IMR-90 (cell line): ENCODE measurements at regions not wholly inside any gene's neighbourhood (a gene's known extent, or its start where the extent isn't known, plus 50 kb on each side); places are given as distances from the start of the nearest gene placed in this dataset.

Source experiments
- ATAC-seq: fragments of 200-7000 bp; cut with Tn5 transposase; 2 replicates; pipeline ENCODE4 v1.9.1; 2020; ENCODE audit warnings: low read depth, mild to moderate bottlenecking, moderate library complexity
- BruUV-seq: library from RNA; stranded (reverse); fragments of 400-500 nt; replicated peaks from 2 replicates; lab custom pipeline; 2021; lab: Mats Ljungman, UMichigan
- CTCF ChIA-PET: fragments of 300-600 bp; formaldehyde crosslinking; extraction: SDS; loops from one replicate; lab custom pipeline; 2021; ENCODE audit warnings: antibody characterized with exemption; lab: Yijun Ruan, JAX
- POLR2A ChIA-PET: fragments of 300-600 bp; sonication (Branson Sonifier 250); formaldehyde crosslinking; loops from one replicate; lab custom pipeline; 2022; ENCODE audit warnings: antibody characterized with exemption; ENCODE audit not compliant: unreplicated experiment; lab: Charles Lee
- DNase-seq: peaks from one replicate; pipeline ENCODE4 v3.0.0; 2013
- H2AFZ ChIP-seq: replicated peaks from 2 replicates; pipeline ENCODE3; 2013; ENCODE audit warnings: low read length, mild to moderate bottlenecking; ENCODE audit not compliant: poor library complexity
- H2AK5ac ChIP-seq: 2 replicates; pipeline ENCODE4 v1.6.1; 2013; ENCODE audit warnings: low read depth, low read length, inconsistent platforms
- H2AK9ac ChIP-seq: replicated peaks from 2 replicates; pipeline ENCODE3; 2013; ENCODE audit warnings: mild to moderate bottlenecking, low read depth, low read length, moderate library complexity; ENCODE audit not compliant: poor library complexity
- H2BK120ac ChIP-seq: 2 replicates; pipeline ENCODE4 v1.6.1; 2013; ENCODE audit warnings: low read depth, low read length, inconsistent platforms
- H2BK15ac ChIP-seq: 3 replicates; pipeline ENCODE4 v1.6.1; 2013; ENCODE audit warnings: low read depth, low read length, inconsistent platforms
- H2BK20ac ChIP-seq: 2 replicates; pipeline ENCODE4 v1.6.1; 2013; ENCODE audit warnings: low read depth, mild to moderate bottlenecking, inconsistent platforms, low read length, moderate library complexity
- H2BK5ac ChIP-seq: 2 replicates; pipeline ENCODE4 v1.6.1; 2013; ENCODE audit warnings: mild to moderate bottlenecking, low read depth, low read length, inconsistent platforms; ENCODE audit not compliant: poor library complexity, severe bottlenecking
- H3K14ac ChIP-seq: replicated peaks from 2 replicates; pipeline ENCODE4 v1.6.1; 2013; ENCODE audit warnings: low read depth, low read length, inconsistent platforms
- H3K18ac ChIP-seq: 2 replicates; pipeline ENCODE4 v1.6.1; 2013; ENCODE audit warnings: low read depth, low read length, control low read depth
- H3K23ac ChIP-seq: 2 replicates; pipeline ENCODE4 v1.6.1; 2013; ENCODE audit warnings: low read depth, low read length, inconsistent platforms
- H3K27ac ChIP-seq: 2 replicates; pipeline ENCODE4 v1.5.1; 2013; ENCODE audit warnings: mild to moderate bottlenecking, control low read depth, low read length; ENCODE audit not compliant: insufficient read depth
- H3K27me3 ChIP-seq: 2 replicates; pipeline ENCODE4 v1.6.1; 2013; ENCODE audit warnings: low read length; ENCODE audit not compliant: control insufficient read depth, insufficient read depth
- H3K36me3 ChIP-seq: 2 replicates; pipeline ENCODE4 v1.6.1; 2013; ENCODE audit warnings: low read length, mixed read lengths; ENCODE audit not compliant: control insufficient read depth, insufficient read depth
- H3K4ac ChIP-seq: 2 replicates; pipeline ENCODE4 v1.6.1; 2013; ENCODE audit warnings: low read depth, low read length, inconsistent platforms
- H3K4me1 ChIP-seq: 2 replicates; pipeline ENCODE4 v1.6.1; 2013; ENCODE audit warnings: low read length, mixed read lengths; ENCODE audit not compliant: control insufficient read depth, insufficient read depth
- H3K4me2 ChIP-seq: 2 replicates; pipeline ENCODE4 v1.6.1; 2013; ENCODE audit warnings: low read depth, mild to moderate bottlenecking, control low read depth, low read length, moderate library complexity
- H3K4me3 ChIP-seq: 2 replicates; pipeline ENCODE4 v1.5.1; 2013; ENCODE audit warnings: low read depth, mild to moderate bottlenecking, control low read depth, low read length, moderate library complexity; ENCODE audit not compliant: insufficient read depth
- H3K56ac ChIP-seq: 2 replicates; pipeline ENCODE4 v1.6.1; 2013; ENCODE audit warnings: low read length, inconsistent platforms; ENCODE audit not compliant: insufficient read depth; ENCODE audit errors: extremely low read depth
- H3K79me1 ChIP-seq, 2 experiments: 2 replicates each; pipeline ENCODE4 v1.6.1; 2013; ENCODE audit warnings: low read length in 2 of 2, inconsistent platforms in 1 of 2, low read depth in 1 of 2
- H3K9ac ChIP-seq: 2 replicates; pipeline ENCODE4 v1.6.1; 2013; ENCODE audit warnings: low read depth, low read length, control low read depth
- H3K9me1 ChIP-seq: 2 replicates; pipeline ENCODE4 v1.6.1; 2013; ENCODE audit warnings: low read length, inconsistent platforms; ENCODE audit not compliant: insufficient read depth
- H3K9me3 ChIP-seq: 2 replicates; pipeline ENCODE4 v1.6.1; 2013; ENCODE audit warnings: low read length; ENCODE audit not compliant: control insufficient read depth, insufficient read depth
- H4K20me1 ChIP-seq: 2 replicates; pipeline ENCODE4 v1.6.1; 2013; ENCODE audit warnings: low read length, inconsistent platforms; ENCODE audit not compliant: insufficient read depth
- H4K5ac ChIP-seq: 2 replicates; pipeline ENCODE4 v1.6.1; 2013; ENCODE audit warnings: mild to moderate bottlenecking, low read depth, low read length, control low read depth
- H4K8ac ChIP-seq, 2 experiments: 2 replicates each; pipeline ENCODE4 v1.6.1; 2013; ENCODE audit warnings: low read depth in 2 of 2, low read length in 2 of 2, control low read depth in 1 of 2, inconsistent platforms in 1 of 2
- H4K91ac ChIP-seq: 2 replicates; pipeline ENCODE4 v1.6.1; 2013; ENCODE audit warnings: low read depth, low read length, inconsistent platforms; ENCODE audit not compliant: insufficient read depth
- FOS ChIP-seq: fragments of 150-350 bp; IDR thresholded peaks from 2 replicates; pipeline ENCODE4 v1.6.1; 2016; ENCODE audit warnings: low read depth, low read length
- MAFK ChIP-seq: IDR thresholded peaks from 2 replicates; pipeline ENCODE4 v1.6.1; 2012; ENCODE audit warnings: low read depth, low read length, improper control_type of control experiment
- MAZ ChIP-seq: IDR thresholded peaks from 2 replicates; pipeline ENCODE4 v1.6.1; 2012; ENCODE audit warnings: low read depth, mild to moderate bottlenecking, low read length, improper control_type of control experiment, moderate library complexity, borderline replicate concordance
- WGBS, 2 experiments: methylation state at CpG; one replicate each; pipeline versions ENCODE4 v1.1.5 to v1.1.7; 2013; ENCODE audit warnings: missing lambda C conversion rate in 2 of 2; ENCODE audit not compliant: insufficient read length in 1 of 2; ENCODE audit errors: extremely low coverage in 2 of 2; 5-methylcytosine and 5-hydroxymethylcytosine counted together
- dilution Hi-C: fragments of 300-500 bp; cut with HindIII; formaldehyde crosslinking; loops from one replicate; pipeline ENCODE4 v1.14.3; 2018; ENCODE audit warnings: low sequenced_read_pairs; ENCODE audit not compliant: unreplicated experiment
- in situ Hi-C: fragments of 300-500 bp; cut with MboI; formaldehyde crosslinking; loops from 3 replicates; pipeline ENCODE4 v1.14.3; 2019; ENCODE audit warnings: low sequenced_read_pairs, inconsistent platforms, mixed read lengths
- intact Hi-C: fragments of 100-400 bp; cut with micrococcal nuclease; formaldehyde crosslinking; loops from 2 replicates; pipeline ENCODE4 v1.10.0; 2022
- TF ChIP-seq, protein P1 (sequence below): fragments of 150-350 bp; IDR thresholded peaks from 2 replicates; pipeline ENCODE4 v1.6.1; 2017; ENCODE audit warnings: mild to moderate bottlenecking, antibody characterized with exemption, low read length, low read depth
- TF ChIP-seq, protein P2 (sequence below): fragments of 150-350 bp; IDR thresholded peaks from 2 replicates; pipeline ENCODE4 v1.6.1; 2016; ENCODE audit warnings: low read depth, mild to moderate bottlenecking, low read length, moderate library complexity, borderline replicate concordance
- TF ChIP-seq, protein P3 (sequence below): conservative IDR thresholded peaks from 2 replicates; pipeline ENCODE4 v1.5.1; 2012; ENCODE audit warnings: mild to moderate bottlenecking, low read depth, low read length, improper control_type of control experiment

DNA sequence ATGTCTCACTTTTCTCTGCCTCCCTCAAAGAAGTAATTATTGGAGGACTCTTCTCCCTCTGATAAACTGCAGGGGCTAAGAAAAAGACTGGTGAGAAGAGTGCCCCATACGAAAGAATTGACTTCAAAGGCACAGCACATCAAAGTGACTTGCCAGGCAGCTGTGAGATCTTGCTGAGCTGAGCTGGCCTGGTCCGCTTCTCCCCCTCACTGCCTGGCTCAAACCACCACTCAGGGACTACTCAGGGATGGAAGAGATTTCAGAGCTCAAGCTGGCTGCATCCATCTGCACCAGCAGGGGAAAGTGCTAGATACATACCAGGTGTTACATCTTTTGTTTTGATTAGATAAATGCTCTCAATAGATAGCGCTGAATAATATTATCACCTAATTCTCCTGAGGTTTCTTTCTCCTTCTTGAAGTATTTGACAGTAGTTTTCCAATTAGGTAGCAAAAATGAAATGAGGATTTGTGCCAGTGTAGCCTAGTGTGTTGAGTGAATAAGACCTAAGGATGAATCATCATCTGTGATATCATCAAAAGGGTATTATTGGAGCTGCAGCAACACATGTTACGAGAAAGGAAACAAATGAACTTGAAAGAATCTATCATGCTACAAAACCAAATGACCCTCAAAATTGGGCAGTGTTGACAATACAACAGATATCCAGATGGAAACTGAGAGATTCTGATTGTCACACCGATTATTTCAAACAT is 379.8 kb downstream of the TBC1D4 start:
- Histone ChIP-seq H2AK5ac (no peak overlapping the region), H4K91ac (no peak overlapping the region), H2BK15ac (no peak overlapping the region), H3K79me1 (no peaks in the 10 kb centered on the region), H3K27ac (no peak overlapping the region), H3K18ac (no peak overlapping the region), H3K36me3 (no peaks in the 10 kb centered on the region), H2BK120ac (no peak overlapping the region), H2AK9ac (no peak overlapping the region), H3K9me3 (no peaks in the 10 kb centered on the region), H2BK5ac (no peak overlapping the region), H3K56ac (no peak overlapping the region), H3K9me1 (no peaks in the 10 kb centered on the region), H2BK20ac (no peak overlapping the region), H4K20me1 (no peaks in the 10 kb centered on the region), H3K4me1 (no peaks in the 10 kb centered on the region), H3K9ac (no peak overlapping the region), H3K4ac (no peak overlapping the region), H3K27me3 (no peaks in the 10 kb centered on the region), H4K5ac (no peak overlapping the region), H3K4me2 (no peak overlapping the region), H3K14ac (no peak overlapping the region), H2AFZ (no peak overlapping the region), H3K23ac (no peak overlapping the region), H3K4me3 (no peak overlapping the region), H4K8ac (no peak overlapping the region)
- peak; percentile 6 for DNase-seq
- WGBS, 2 experiments, result no CpG with 5 or more reads among the region's 5 CpGs
- no peak for ATAC-seq
- ChIA-PET POLR2A (no interaction called here), CTCF (no interaction called here)
- intact Hi-C loops (no loop called here), dilution Hi-C loops (no loop called here), in situ Hi-C loops (no loop called here)
- no TSS peak for BruUV-seq
- TF ChIP-seq, protein P1, sequence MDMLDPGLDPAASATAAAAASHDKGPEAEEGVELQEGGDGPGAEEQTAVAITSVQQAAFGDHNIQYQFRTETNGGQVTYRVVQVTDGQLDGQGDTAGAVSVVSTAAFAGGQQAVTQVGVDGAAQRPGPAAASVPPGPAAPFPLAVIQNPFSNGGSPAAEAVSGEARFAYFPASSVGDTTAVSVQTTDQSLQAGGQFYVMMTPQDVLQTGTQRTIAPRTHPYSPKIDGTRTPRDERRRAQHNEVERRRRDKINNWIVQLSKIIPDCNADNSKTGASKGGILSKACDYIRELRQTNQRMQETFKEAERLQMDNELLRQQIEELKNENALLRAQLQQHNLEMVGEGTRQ, result no peak
- TF ChIP-seq, protein P2, sequence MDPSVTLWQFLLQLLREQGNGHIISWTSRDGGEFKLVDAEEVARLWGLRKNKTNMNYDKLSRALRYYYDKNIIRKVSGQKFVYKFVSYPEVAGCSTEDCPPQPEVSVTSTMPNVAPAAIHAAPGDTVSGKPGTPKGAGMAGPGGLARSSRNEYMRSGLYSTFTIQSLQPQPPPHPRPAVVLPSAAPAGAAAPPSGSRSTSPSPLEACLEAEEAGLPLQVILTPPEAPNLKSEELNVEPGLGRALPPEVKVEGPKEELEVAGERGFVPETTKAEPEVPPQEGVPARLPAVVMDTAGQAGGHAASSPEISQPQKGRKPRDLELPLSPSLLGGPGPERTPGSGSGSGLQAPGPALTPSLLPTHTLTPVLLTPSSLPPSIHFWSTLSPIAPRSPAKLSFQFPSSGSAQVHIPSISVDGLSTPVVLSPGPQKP, result no peak
- TF ChIP-seq MAZ (no peak), MAFK (no peak), FOS (no peak)
- TF ChIP-seq, protein P3, sequence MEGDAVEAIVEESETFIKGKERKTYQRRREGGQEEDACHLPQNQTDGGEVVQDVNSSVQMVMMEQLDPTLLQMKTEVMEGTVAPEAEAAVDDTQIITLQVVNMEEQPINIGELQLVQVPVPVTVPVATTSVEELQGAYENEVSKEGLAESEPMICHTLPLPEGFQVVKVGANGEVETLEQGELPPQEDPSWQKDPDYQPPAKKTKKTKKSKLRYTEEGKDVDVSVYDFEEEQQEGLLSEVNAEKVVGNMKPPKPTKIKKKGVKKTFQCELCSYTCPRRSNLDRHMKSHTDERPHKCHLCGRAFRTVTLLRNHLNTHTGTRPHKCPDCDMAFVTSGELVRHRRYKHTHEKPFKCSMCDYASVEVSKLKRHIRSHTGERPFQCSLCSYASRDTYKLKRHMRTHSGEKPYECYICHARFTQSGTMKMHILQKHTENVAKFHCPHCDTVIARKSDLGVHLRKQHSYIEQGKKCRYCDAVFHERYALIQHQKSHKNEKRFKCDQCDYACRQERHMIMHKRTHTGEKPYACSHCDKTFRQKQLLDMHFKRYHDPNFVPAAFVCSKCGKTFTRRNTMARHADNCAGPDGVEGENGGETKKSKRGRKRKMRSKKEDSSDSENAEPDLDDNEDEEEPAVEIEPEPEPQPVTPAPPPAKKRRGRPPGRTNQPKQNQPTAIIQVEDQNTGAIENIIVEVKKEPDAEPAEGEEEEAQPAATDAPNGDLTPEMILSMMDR, result no peak
